HUES64 (cell line): ENCODE measurements at regions not wholly inside any gene's neighbourhood (a gene's known extent, or its start where the extent isn't known, plus 50 kb on each side); places are given as distances from the start of the nearest gene placed in this dataset.

Experiments used
- H3K27ac ChIP-seq: 2 replicates; pipeline ENCODE4 v1.7.0; 2013; ENCODE audit warnings: low read depth, low read length, inconsistent platforms
- H3K27me3 ChIP-seq: 2 replicates; pipeline ENCODE4 v1.6.1; 2013; ENCODE audit warnings: mild to moderate bottlenecking, low read length; ENCODE audit not compliant: insufficient read depth
- H3K36me3 ChIP-seq: 2 replicates; pipeline ENCODE4 v1.6.1; 2013; ENCODE audit warnings: mild to moderate bottlenecking, low read length; ENCODE audit not compliant: insufficient read depth
- H3K4me1 ChIP-seq: 2 replicates; pipeline ENCODE4 v1.6.1; 2013; ENCODE audit warnings: mild to moderate bottlenecking, low read length, moderate library complexity; ENCODE audit not compliant: insufficient read depth
- H3K4me3 ChIP-seq: 2 replicates; pipeline ENCODE4 v1.5.1; 2013; ENCODE audit warnings: mild to moderate bottlenecking, low read length, moderate library complexity
- H3K9ac ChIP-seq: 2 replicates; pipeline ENCODE4 v1.6.1; 2013; ENCODE audit warnings: mild to moderate bottlenecking, low read depth, low read length
- H3K9me3 ChIP-seq: 2 replicates; pipeline ENCODE4 v1.6.1; 2013; ENCODE audit warnings: low read depth, low read length; ENCODE audit not compliant: insufficient read depth
- WGBS: fragments of 150-250, 120-280 bp; methylation state at CpG from one replicate; pipeline ENCODE4 v1.1.7; 2013; ENCODE audit warnings: missing lambda C conversion rate; 5-methylcytosine and 5-hydroxymethylcytosine counted together

DNA sequence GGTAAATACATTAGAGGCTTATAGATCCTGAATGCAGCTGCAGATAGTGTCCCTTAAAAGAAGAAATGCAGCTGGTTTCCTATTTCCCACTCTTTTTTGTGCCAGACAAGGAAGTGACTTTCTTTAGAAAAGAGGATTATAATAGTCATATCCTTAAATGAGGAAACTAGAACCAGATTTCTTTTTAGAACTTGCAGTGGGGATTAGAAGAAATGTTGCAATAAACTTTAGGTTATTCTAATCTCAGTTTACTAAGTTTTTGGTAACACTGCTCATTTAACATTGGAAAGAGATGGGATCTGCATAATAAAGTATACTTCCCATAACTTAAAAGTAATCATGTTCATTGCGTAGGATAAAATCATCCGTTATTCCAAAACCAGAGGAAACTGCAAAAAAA is 101.9 kb downstream of the SLIT2 start:
- H3K9ac ChIP-seq = no peak overlapping the region
- H3K27ac ChIP-seq = no peak overlapping the region
- WGBS = 42% methylated on average over 2 of the region's 2 CpGs
- H3K4me1 ChIP-seq = peaks cover 25% of the 10 kb centered on the region
- H3K4me3 ChIP-seq = no peak overlapping the region
- no peaks in the 10 kb centered on the region for H3K27me3 ChIP-seq
- no peaks in the 10 kb centered on the region for H3K9me3 ChIP-seq
- no peaks in the 10 kb centered on the region for H3K36me3 ChIP-seq

DNA sequence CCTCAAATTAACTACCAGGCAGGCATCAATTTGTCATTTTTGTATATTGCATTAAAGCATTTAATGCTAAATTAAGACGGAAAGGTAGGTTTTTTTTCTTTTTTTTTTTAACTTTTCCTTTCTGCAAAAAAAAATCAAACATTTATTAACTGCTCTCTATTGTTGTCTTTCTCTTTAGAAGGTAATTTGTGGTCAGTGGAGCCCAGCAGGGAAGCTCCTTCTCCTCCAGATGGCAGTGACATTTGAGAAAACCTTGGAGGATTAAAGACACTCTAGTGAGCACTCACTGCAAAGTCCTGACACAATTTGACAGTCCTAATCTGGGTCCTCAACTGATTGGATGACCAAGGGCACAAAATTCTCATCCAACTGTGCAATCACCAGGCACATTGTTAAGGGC is 102.4 kb downstream of the SLIT2 start:
- WGBS = no CpG with 5 or more reads among the region's 1 CpG
- Histone ChIP-seq H3K9ac (no peak overlapping the region), H3K27ac (no peak overlapping the region), H3K36me3 (no peaks in the 10 kb centered on the region), H3K4me1 (peaks cover 25% of the 10 kb centered on the region), H3K27me3 (no peaks in the 10 kb centered on the region), H3K4me3 (no peak overlapping the region), H3K9me3 (no peaks in the 10 kb centered on the region)

DNA sequence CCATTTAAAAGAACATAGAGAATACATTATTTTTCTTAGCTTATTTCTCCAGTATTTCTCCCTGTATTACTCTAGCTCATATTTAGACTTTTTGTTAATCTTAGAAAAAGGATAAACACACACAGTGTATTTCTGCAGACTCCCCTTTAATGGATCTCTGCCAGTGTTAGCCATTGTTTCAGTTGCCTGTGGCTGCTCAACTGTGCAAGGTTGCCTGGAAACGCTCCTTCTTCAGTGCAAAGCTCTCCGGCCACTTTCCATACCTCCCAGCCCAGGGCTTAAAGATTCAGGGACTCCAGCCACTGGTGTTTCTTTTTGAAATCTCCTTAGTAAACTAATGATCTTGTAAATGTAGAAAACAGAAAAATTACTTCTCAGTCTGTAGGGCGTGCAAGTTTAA is 104.9 kb downstream of the SLIT2 start:
- no peaks in the 10 kb centered on the region for H3K9me3 ChIP-seq
- peaks cover 25% of the 10 kb centered on the region for H3K4me1 ChIP-seq
- H3K27ac ChIP-seq = no peak overlapping the region
- H3K4me3 ChIP-seq = no peak overlapping the region
- H3K36me3 ChIP-seq = no peaks in the 10 kb centered on the region
- H3K27me3 ChIP-seq = no peaks in the 10 kb centered on the region
- H3K9ac ChIP-seq = peak overlapping the region; percentile 12; the same call in 1 of the 2 replicates
- 69% methylated on average over 2 of the region's 3 CpGs for WGBS

DNA sequence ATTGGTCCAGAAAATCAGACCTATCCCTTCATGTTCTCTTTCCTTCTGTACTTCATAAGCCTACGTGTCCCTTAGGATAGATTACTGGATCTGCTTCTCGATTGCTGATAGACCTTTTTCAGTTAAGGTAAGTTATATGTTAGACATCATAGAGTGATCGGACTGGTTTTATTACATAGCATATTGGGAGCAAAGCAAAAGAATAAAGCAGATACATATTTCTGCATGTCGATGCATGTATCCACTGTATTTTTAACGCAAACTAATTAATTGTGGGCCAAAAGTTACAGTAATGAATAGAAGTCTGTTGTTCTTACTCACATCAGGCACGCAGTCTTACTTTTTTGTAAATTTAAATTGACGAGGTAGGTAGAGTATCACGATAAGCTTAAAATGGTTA is 106.4 kb downstream of the SLIT2 start:
- H3K4me1 ChIP-seq = peaks cover 22% of the 10 kb centered on the region
- WGBS = 97% methylated on average over 8 of the region's 8 CpGs
- no peaks in the 10 kb centered on the region for H3K36me3 ChIP-seq
- no peak overlapping the region for H3K27ac ChIP-seq
- no peaks in the 10 kb centered on the region for H3K27me3 ChIP-seq
- no peak overlapping the region for H3K9ac ChIP-seq
- no peak overlapping the region for H3K4me3 ChIP-seq
- H3K9me3 ChIP-seq = no peaks in the 10 kb centered on the region

DNA sequence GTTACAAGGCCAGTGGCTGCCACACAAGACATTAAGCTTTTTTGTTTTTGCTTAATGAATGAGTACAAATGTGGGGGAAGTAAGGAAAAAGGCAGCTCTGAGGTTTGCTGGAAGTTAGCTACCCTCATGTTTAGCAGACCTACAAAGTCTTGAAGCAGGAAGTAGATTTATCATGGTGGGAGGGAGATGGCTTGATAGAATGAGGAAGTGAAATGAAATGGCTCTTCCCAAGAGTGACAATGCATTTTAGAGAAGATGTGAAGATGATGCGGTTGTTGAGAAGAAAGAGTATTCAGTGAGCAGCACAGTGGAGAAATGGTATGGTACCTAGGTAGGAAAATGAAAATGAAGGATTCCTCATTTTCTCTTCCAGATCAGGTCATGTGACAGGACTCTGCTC is 108.0 kb downstream of the SLIT2 start:
- Histone ChIP-seq H3K27ac (no peak overlapping the region), H3K4me3 (no peak overlapping the region), H3K27me3 (no peaks in the 10 kb centered on the region), H3K9me3 (no peaks in the 10 kb centered on the region), H3K4me1 (peaks cover 6% of the 10 kb centered on the region; the same call in 1 of the 2 replicates), H3K9ac (no peak overlapping the region), H3K36me3 (no peaks in the 10 kb centered on the region)
- WGBS = 93% methylated on average over 1 of the region's 1 CpG

DNA sequence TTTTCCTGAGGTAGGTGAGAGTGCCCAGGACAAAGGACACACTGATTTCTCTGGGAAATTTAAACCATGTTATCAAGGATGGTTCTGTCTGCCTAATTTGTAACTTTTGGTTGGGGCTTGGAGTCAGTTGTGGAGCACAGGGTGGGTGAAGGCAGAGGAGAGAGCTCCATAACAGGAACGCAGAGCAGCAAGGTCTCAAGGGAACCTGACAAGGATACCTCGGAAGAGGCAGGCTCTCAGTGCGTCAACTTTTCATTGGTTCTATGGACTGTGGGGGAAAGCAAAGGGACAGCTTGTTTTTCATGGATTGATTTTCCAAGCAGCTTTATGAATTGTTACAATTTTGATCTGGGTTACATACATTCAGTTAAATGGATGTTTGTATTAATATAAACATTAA is 110.4 kb downstream of the SLIT2 start:
- no peaks in the 10 kb centered on the region for H3K36me3 ChIP-seq
- no peaks in the 10 kb centered on the region for H3K4me1 ChIP-seq
- H3K27me3 ChIP-seq = no peaks in the 10 kb centered on the region
- H3K9ac ChIP-seq = no peak overlapping the region
- no peak overlapping the region for H3K4me3 ChIP-seq
- no peaks in the 10 kb centered on the region for H3K9me3 ChIP-seq
- WGBS = 75% methylated on average over 3 of the region's 3 CpGs
- no peak overlapping the region for H3K27ac ChIP-seq

DNA sequence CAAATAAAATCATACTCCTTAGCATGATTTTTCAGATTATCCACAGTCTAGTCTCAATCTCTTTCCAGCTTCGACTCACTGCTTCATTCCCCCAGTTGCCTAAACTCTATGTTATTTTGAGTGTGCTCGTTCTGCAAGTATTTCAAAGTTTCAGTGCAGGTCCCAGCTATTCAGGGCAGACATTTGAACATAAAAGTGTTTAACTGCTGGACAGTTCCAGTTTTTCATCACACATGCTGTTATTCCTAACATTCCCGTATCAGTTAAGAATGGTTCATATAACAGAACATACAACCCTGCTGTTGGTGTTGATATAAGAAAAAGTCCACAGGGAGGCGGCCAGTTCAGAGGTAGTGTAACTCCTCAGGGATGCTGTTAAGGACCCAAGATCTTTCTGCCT is 113.3 kb downstream of the SLIT2 start:
- no peaks in the 10 kb centered on the region for H3K27me3 ChIP-seq

DNA sequence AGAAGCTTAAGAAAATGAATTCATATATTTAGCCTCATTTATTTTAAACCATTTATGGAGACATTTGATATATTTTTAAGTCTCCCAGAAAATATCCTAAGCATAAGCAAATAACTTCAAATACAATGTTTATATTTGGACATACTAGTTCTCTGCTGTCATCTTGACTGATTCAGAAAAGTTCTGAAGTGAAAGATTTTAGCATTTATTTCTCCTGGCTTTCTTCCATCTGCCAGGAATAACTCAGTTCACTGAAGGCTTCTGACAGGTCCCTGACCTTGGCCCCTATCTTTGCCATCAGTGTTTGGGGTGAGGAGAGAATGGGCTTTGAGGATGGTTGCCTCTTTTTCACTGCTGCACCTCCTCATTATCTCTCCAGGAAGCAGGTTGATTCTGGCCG is 115.7 kb downstream of the SLIT2 start:
- no peak overlapping the region for H3K27ac ChIP-seq
- no peaks in the 10 kb centered on the region for H3K9me3 ChIP-seq
- H3K9ac ChIP-seq = no peak overlapping the region
- no peaks in the 10 kb centered on the region for H3K4me1 ChIP-seq
- 75% methylated on average over 1 of the region's 1 CpG for WGBS
- no peaks in the 10 kb centered on the region for H3K27me3 ChIP-seq
- no peak overlapping the region for H3K4me3 ChIP-seq
- no peaks in the 10 kb centered on the region for H3K36me3 ChIP-seq

More for the DNA sequence above, 113.3 kb downstream of the SLIT2 start:
- H3K9ac ChIP-seq = no peak overlapping the region
- no peaks in the 10 kb centered on the region for H3K4me1 ChIP-seq
- no peak overlapping the region for H3K27ac ChIP-seq
- no peaks in the 10 kb centered on the region for H3K9me3 ChIP-seq
- 98% methylated on average over 4 of the region's 4 CpGs for WGBS
- no peak overlapping the region for H3K4me3 ChIP-seq
- H3K36me3 ChIP-seq = no peaks in the 10 kb centered on the region

DNA sequence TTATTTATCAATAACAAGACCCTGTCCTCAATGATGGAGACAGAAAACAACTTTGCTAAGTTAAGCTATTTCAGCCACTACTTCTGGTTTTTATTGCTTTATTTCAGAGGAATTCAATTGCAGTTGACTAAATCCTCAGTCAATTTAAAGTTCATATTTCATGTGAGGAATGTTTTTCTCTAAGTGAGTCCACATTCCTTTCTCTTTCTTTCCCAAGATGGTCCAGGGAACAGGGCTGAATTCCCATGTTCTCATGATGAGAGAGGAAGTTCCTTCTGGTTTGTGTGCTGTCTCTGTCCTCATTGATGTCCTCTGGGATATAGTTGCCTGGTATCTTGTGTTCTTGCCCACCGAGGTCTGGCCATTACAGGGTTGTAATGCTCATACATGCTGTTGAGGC is 117.2 kb downstream of the SLIT2 start:
- Histone ChIP-seq H3K27me3 (no peaks in the 10 kb centered on the region), H3K4me3 (no peak overlapping the region), H3K9me3 (no peaks in the 10 kb centered on the region), H3K27ac (no peak overlapping the region), H3K4me1 (no peaks in the 10 kb centered on the region), H3K36me3 (no peaks in the 10 kb centered on the region), H3K9ac (no peak overlapping the region)
- 85% methylated on average over 1 of the region's 1 CpG for WGBS

DNA sequence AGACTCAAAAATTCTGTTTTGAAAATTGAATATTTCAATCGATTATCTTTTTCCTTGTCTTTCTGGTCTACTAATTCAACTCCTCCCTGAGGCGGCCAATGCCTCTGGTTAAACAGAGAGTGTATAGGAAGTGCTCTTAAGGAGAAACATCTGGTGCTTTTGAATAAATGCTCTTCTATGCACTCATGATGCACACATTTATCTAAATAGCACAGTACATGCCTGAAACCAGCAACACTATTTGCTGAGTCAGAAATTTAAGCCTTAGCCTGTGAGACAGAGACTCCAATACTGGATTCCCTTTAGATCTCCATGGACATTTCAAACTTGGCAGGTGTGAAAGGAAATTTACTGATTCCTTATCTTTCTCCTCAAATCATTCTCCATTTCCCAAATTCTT is 118.6 kb downstream of the SLIT2 start:
- H3K9ac ChIP-seq = no peak overlapping the region
- no peak overlapping the region for H3K4me3 ChIP-seq
- H3K27me3 ChIP-seq = no peaks in the 10 kb centered on the region
- H3K9me3 ChIP-seq = no peaks in the 10 kb centered on the region
- no peaks in the 10 kb centered on the region for H3K4me1 ChIP-seq
- H3K36me3 ChIP-seq = no peaks in the 10 kb centered on the region
- WGBS = 100% methylated on average over 2 of the region's 2 CpGs
- H3K27ac ChIP-seq = no peak overlapping the region

DNA sequence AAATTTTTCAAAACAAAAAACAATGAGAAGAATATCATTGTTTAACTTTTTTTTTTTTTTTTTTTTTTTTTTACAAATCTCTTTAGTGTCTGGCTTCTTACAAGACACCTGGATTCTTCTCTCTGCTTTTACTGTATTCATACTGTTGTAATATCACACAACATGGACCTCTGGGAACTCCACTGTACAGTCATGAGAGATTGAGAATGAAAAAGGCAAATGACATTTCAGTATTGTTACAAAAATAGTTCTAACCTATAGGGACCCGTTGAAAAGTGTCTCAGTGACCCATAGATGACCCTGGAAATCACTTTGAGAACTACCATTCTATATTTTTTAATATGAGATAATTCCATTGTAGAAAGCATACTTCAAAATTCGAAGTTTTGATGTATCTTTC is 124.4 kb downstream of the SLIT2 start:
- no peaks in the 10 kb centered on the region for H3K4me1 ChIP-seq
- H3K9ac ChIP-seq = no peak overlapping the region
- no peaks in the 10 kb centered on the region for H3K36me3 ChIP-seq
- no peak overlapping the region for H3K4me3 ChIP-seq
- no peaks in the 10 kb centered on the region for H3K9me3 ChIP-seq
- no peak overlapping the region for H3K27ac ChIP-seq
- H3K27me3 ChIP-seq = no peaks in the 10 kb centered on the region
- WGBS = 100% methylated on average over 1 of the region's 2 CpGs

DNA sequence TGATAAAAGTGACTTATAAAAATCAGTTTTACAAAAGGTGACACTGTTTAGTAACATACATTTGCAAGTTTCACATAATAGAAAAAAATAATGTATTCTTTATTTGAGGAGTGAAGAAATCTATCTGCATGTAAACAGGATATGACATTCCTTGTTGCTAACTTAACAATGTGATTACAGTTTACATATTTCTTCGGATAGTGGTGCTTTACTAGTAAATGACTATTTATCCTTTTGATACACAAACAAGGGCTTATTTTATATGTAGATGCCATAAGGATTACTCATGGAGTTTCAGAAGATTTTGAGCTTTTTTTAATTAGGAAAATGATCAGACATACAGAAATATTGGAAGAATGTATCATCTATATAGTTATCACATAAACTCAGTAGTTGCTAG is 126.5 kb downstream of the SLIT2 start:
- no peaks in the 10 kb centered on the region for H3K27me3 ChIP-seq
- no peak overlapping the region for H3K9ac ChIP-seq
- no peak overlapping the region for H3K4me3 ChIP-seq
- H3K9me3 ChIP-seq = no peaks in the 10 kb centered on the region
- 100% methylated on average over 1 of the region's 1 CpG for WGBS
- no peaks in the 10 kb centered on the region for H3K36me3 ChIP-seq
- H3K4me1 ChIP-seq = no peaks in the 10 kb centered on the region
- no peak overlapping the region for H3K27ac ChIP-seq
